Right ventricle myocardium inferior (tissue), 1 donor: ENCODE measurements at regions not wholly inside any gene's neighbourhood (a gene's known extent, or its start where the extent isn't known, plus 50 kb on each side); places are given as distances from the start of the nearest gene placed in this dataset.
"Not testable (repeated sequence)": the region's sequence is repeated elsewhere in the genome, so short reads cannot be mapped to it uniquely, and the experiment has no call there.

Experiments
- ATAC-seq: fragments of 200-7000 bp; cut with Tn5 transposase; one replicate; pipeline ENCODE4 v1.9.1; 2020; ENCODE audit warnings: mild to moderate bottlenecking, moderate library complexity
- DNase-seq: peaks from one replicate; pipeline ENCODE4 v3.0.0; 2021; ENCODE audit errors: missing footprints
- intact Hi-C: fragments of 100-400 bp; cut with DNase I; formaldehyde crosslinking; loops from one replicate; pipeline ENCODE4 v1.11.0; 2022
- donor health status: DM: no; HTN: yes; CAD: no; lungs with severe emphysema.

DNA sequence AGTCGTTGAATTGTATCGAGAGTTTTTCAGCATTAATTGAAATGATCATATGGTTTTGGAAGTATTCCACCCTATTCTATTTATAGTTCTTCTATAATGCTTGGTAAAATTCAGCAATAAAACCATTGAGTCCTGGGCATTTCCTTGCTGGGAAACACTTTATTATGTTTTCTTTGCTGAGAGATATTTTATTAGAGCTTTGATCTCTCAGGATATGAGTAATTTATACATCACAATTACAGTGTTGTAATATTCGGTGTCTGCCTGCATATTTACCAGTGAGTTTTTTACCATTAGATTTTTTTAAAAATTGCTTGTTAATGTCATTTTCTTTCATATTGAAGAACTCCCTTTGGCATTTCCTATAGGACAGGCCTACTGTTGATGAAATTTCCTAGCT is 402.7 kb upstream of the FSIP2 start:
- intact Hi-C loops: no loop called here
- ATAC-seq (no peak), DNase-seq (no peak)

DNA sequence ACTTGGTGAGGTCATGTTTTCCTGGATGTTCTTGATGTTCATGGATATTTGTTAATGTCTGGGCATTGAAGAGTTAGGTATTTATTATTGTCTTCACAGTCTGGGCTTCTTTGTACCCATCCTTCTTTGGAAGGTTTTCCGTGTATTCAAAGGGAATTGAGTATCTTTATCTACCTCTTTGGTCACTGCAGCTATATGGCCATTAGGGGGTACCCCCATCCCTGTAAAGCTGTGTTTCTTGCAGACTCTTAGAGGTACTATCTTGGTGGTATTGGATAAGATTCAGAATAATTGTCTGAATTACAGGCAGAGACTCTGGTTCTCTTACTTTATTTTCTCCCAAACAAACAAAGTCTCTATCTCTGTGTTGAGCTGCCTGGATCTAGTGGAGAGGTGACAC is 401.6 kb upstream of the FSIP2 start:
- intact Hi-C loops: no loop called here
- no peak for ATAC-seq
- no peak for DNase-seq

DNA sequence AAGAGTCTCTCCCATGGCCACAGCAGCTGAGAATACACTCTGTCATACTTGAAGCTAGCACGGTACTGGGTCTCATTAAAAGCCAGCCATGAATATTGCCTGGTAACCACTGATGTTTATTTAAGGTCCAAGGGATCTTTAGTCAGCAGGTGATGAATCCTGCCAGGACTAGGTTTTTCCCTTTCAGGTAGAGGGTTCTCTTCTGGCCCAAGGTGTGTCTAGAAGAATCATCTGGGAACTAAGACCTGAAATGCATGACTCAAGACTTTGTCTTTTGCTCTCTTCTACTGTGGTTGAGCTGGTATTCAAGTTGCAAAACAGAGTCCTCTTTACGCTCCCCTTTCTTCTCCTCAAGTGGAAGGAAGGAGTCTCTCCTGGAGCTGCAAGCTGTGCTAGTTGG is 400.5 kb upstream of the FSIP2 start:
- DNase-seq (no peak), ATAC-seq (no peak)
- intact Hi-C loops: no loop called here

DNA sequence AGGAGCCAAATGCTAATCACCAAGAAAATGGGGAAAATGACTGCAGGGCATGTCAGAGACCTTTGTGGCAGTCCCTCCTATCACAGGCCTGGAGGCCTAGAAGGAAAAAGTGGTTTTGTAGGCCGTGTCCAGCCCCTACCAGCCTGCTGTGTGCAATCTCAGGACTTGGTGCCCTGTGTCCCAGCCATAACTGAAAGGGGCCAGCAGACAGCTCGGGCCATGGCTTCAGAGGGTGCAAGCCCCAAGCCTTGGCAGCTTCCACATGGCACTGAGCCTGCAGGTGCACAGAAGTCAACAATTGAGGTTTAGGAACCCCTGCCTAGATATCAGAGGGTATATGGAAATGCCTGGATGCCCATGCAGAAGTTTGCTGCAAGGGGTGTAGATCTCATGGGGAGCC is 391.2 kb upstream of the FSIP2 start:
- ATAC-seq: no peak
- no peak for DNase-seq
- intact Hi-C loops: no loop called here

DNA sequence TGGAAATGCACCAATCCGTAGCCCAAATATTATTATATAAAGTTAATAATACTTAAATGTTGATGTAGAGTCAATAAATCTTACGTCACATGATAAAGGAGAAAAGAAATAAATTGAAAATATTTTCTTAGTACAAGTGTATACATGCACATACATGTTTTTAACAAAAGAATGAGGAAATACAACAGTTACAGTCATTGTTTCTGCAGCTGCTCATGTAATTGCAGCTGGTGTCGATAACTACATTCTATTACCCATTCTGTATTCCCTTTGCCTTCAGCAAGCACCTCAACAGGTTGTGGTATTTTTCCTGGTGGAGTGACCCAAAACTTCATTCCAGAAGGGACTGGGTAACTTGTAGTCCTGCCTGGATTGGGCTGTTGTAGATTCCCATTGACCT is 377.8 kb upstream of the FSIP2 start:
- ATAC-seq: no peak
- no peak for DNase-seq
- intact Hi-C loops: no loop called here

DNA sequence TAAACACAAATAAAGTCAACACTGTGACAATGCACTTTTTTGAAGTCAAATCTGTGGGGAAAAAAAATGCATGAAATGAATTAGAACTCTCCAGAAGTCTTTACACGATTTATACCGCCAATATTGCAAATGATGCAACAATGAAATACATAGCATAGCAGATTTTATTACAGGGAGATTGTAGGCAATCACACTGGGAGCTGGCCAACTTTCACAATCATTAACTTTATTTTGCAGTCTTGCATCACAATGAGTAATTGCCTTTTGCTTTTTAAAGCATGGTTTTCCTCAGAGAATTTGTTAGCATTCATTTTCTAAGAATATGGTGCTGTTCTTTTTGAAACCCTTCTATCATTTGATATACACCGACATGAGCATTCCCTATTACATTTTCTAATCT is 366.4 kb upstream of the FSIP2 start:
- DNase-seq: no peak
- no peak for ATAC-seq
- intact Hi-C loops: no loop called here

DNA sequence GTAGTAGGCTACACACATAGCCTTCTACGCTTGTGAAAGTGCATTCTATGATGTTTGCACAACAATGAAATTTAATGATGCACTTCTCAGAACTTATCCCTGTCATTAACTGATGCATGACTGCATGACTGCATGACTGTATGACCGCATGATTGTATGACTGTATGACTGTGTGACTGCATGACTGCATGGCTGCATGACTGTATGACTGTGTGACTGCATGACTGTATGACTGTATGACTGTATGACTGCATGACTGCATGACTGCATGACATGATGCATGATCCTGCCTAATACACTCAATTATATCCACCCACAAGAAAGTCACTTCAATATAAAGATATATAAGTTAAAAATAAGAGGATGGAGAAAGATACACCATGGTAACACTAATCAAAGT is 365.4 kb upstream of the FSIP2 start:
- DNase-seq (no peak), ATAC-seq (no peak)
- intact Hi-C loops: no loop called here

DNA sequence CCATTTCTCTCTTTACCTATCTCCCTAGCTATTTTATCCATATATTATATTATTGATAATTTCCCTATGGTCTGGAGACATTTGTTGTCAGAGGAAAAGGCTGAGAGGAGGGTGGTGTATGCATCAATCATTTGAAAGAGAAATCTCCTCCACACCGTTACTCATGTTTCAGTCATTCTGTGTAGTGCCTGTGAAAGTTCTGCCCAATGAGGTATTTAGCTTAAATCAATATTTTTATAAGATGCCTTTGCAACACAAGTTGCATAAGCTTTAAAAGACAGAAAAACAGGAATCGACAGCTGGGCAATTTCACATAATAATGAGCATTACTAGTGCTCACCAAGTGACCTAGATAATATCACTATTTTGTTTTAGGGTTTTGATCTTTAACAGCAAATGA is 363.7 kb upstream of the FSIP2 start:
- intact Hi-C loops: no loop called here
- DNase-seq (no peak), ATAC-seq (no peak)

DNA sequence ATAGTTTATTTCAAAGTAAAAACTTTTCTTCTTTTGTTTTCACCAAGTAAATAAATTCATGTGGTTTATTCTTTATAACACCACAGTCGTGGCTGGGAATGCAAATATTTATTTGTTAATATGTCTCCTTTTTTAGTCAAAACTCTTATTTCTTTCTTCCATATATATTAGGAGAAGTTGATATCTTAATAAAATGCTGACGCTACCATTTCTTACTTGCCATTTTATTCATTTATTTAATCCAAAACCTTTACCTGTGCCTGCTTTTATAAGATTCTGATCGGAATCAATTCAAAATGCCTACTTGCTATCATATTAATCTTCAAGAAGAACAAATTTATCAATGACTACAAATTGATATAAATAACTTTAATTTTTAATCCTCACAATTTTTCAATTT is 362.9 kb upstream of the FSIP2 start:
- DNase-seq (no peak), ATAC-seq (no peak)
- intact Hi-C loops: no loop called here

DNA sequence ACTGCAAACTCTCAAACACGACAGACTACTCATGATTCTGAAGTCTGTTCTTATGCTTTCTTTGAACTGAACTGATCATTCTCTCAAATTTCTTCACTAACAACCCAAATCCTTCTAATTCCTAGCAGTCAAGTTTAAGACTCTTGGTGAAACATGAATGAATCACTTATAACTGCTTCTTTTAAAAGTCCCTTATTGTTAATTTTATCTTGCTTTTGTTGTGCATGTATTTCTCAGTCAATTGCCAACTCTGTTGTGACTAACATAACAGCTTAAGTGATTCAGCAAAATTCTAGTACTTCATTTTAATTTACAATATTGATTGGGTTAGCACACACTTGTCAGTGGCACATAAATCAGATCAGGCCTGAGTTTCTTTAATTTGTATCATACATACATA is 357.0 kb upstream of the FSIP2 start:
- DNase-seq: no peak
- intact Hi-C loops: no loop called here
- no peak for ATAC-seq

DNA sequence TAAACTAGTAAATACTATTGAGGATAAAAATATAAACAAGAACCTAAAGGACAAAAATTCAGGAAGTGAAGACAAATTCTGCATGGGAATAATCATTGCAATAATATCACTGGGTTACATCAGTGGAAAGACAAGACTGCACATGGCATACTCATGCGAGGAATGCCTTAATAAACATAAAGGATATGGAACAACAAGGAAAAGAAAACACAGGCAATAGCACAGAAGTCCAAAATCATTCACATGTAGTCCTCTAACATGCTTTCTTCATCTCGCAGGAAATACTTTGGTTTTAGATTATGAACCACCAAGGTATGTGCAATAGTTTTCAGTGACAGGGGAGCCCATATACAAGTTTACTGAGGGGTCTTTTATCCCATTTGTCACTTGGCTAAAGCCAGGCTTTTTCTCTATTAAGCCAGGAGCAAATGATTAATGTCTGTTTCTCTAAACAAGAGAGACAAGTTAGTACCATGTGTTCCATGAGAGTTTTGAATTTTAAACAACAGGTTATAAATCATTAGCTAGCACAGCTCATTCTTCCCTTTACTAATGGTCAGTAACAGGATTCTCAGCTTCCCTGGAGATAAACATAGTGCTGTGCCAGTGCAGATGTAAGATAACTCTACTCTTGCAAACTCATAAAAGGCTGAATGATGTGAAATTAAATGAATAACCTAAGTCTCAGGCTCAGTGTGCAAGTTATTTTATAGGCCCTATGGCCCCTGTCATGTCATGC is 353.6 kb upstream of the FSIP2 start:
- no peak for ATAC-seq
- intact Hi-C loops: no loop called here

DNA sequence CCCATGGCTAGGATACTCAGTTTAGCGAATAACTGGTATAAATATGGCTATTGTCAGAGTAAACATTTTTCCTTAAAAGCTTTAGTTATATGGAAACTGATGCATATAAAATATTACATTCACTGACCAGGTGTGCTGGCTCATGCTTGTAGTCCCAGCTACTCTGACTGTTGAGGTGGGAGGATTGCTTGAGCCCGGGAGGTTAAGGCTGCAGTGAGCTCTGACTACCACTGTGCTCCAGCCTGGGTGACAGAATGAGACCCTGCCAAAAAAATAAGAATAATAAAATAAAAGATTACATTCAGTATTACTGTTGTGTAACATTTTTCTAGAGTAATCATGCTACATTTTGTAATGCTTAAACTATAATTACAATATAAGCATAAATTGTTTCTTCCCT is 350.4 kb upstream of the FSIP2 start:
- intact Hi-C loops: no loop called here
- DNase-seq: no peak
- ATAC-seq: no peak

More for the DNA sequence above, 353.6 kb upstream of the FSIP2 start:
- DNase-seq: no peak

DNA sequence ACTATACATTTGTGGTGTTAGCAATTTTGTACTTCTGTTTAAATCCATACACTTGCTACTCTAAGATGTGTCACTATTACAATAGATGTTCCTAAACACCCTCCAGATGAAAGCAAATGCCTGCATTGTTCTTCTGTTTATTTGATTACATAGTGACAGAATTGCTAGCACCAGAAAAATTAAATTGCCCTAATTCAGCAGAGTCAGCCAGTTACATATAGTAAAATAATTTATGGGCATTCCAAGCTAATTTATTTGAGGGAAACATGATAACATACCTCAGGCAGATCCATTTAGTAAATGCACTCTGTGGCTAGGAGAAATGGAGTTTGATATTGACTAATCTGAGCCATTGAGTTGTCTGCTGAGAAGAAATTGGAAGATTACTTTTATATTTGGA is 347.1 kb upstream of the FSIP2 start:
- intact Hi-C loops: no loop called here
- DNase-seq: no peak

DNA sequence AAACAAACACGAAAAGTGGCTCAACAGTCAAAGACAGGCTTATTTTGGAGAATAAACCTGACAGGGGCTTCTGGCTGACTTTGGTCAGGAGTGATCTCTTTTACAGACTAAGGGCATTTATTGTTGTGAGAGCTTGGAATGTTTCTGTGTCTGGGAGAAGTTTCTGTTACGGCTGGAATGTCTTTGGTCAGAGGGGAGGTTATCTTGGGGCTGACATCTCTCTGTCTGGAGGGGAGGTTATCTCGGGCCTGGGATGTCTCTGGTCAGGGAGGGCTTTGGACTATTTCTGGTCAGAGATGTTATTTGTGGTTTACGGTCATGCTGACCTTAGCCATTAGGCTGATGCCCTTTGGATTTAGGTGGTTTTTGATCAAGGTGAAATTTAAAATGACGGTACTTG is 345.5 kb upstream of the FSIP2 start:
- DNase-seq (no peak), ATAC-seq (no peak)
- intact Hi-C loops: no loop called here

More for the DNA sequence above, 347.1 kb upstream of the FSIP2 start:
- ATAC-seq: no peak

DNA sequence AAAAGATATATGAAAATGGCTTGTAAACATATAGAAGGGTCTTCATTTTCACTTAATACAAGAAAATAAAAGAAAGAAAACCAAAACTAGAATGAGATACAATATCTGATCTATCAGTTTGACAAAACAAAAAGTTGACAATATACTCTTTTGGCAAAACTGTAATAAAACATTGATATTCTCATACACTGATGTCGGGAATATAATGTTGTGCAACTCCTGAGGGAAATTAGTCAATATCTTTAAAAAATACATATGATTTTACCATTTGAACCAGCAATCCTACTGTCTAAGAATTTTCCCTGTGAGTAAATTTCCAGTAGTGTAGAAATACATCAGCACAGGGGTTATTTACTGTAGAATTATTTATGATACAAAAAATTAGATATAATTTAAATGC is 336.1 kb upstream of the FSIP2 start:
- intact Hi-C loops: no loop called here
- ATAC-seq: no peak

DNA sequence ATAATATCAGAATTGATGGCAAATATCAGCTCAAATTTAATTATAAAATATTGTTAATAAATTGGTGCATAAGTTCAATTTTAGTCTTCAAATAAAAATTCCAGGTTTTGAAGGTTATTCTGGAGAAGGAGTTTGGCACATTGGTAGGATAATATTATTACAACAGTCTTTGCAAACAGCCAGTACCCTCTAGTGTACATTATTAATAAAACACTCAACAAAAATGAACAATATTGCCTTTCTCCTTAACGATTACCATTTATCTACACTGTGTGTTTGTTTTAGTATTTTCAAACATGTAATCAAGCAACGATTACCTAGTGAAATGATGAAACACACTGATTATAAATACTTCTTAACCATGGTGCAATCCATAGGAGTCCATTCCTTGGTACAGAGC is 334.0 kb upstream of the FSIP2 start:
- no peak for DNase-seq
- no peak for ATAC-seq
- intact Hi-C loops: no loop called here

More for the DNA sequence above, 336.1 kb upstream of the FSIP2 start:
- DNase-seq: no peak

DNA sequence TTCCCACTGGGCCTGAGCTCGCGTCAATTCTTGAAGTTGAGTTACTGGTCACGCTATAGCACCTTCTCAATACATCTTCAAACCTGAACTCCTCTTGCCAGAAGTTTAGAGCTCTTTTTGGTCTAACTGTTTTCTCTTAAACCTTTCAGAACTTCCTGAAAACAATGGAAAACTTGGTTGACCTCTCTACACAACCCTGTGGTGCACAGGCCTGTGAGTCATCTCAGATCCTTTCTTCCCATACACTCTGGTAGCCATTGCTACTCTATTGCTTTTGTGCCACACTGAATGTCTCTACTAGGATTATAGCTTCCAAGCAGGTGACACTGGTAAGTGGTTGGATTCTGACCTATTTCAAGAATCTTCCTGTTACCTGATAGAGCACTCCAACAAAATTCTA is 321.5 kb upstream of the FSIP2 start:
- DNase-seq: no peak
- ATAC-seq: no peak
- intact Hi-C loops: no loop called here

DNA sequence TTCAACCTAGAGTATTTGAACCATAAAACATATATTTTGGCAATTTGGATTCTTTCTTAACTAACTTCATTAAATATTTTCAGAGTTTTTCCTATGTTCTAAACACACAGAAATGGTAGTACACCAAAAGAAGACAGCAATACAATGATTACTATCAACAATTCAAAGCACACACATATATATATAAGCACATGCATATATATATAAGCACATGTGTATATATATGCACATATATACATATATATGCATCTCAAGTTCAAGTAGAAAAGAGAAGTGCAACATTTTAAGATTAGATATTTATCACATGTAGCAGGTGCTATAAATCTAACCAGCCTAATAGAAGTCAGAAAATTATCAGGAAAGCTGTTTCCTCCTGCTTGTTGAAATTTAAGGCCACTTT is 320.9 kb upstream of the FSIP2 start:
- ATAC-seq: no peak
- intact Hi-C loops: no loop called here
- DNase-seq: no peak

DNA sequence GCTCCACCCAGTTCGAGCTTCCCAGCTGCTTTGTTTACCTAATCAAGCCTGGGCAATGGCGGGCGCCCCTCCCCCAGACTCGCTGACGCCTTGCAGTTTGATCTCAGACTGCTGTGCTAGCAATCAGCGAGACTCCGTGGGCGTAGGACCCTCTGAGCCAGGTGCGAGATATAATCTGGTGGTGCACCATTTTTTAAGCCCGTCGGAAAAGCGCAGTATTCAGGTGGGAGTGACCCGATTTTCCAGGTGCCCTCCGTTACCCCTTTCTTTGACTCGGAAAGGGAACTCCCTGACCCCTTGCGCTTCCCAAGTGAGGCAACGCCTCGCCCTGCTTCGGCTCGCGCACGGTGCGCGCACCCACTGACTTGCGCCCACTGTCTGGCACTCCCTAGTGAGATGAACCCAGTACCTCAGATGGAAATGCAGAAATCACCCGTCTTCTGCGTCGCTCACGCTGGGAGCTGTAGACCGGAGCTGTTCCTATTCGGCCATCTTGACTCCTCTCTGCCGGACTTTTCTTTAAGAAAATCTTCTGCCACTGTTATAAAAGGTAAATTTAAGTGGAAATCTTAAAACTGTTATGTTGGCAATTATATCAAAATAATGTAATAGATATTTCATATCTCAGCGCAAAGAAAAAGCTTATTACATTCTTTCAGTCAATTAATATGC is 313.5 kb upstream of the FSIP2 start:
- ATAC-seq, intact Hi-C loops, DNase-seq: not testable (repeated sequence)

DNA sequence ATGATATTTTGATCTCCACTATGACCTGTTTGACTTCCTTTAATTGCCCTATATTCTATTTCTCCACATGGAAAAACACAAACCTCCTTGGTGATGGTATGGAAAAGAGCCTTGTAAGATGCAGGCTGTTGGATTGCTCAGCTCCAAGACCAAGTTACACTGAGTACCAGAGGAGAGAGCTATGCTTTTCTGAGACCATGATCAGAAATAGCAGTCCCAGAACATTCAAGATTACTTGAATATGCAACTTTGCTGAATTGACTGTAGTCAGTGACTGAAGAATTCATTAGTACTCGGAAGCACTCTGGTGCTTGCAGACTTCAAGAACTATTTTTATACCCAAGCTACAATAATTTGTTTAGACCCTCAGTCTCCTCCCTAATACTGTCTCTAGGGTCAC is 310.6 kb upstream of the FSIP2 start:
- intact Hi-C loops: no loop called here
- no peak for ATAC-seq
- DNase-seq: no peak

DNA sequence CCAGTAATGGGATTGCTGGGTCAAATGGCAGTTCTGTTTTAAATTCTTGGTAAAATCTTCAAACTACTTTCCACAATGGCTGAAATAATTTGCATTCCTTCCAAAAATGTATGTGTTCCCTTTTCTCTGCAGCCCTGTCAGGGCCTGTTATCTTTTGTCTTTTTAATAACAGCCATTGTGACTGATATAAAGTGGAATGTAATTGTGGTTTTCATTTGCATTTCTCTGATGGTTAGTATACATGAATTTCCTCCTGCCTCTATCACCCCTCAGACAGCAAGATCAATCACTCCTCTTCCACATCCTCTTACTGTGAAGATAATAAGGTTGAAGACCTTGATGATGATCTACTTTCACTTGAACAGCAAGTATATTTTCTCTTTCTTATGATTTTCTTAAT is 304.8 kb upstream of the FSIP2 start:
- no peak for DNase-seq
- no peak for ATAC-seq
- intact Hi-C loops: no loop called here
